Erythroblast (primary cell): ENCODE measurements at regions not wholly inside any gene's neighbourhood (a gene's known extent, or its start where the extent isn't known, plus 50 kb on each side); places are given as distances from the start of the nearest gene placed in this dataset.

ENCODE experiments used
- GATA1 ChIP-seq: IDR thresholded peaks from 2 replicates; pipeline ENCODE4 v1.6.1; 2011; ENCODE audit warnings: low read depth, mild to moderate bottlenecking, control low read depth, low read length, moderate library complexity
- POLR2A ChIP-seq: IDR thresholded peaks from 2 replicates; pipeline ENCODE4 v1.6.1; 2011; ENCODE audit warnings: mild to moderate bottlenecking, low read length

DNA sequence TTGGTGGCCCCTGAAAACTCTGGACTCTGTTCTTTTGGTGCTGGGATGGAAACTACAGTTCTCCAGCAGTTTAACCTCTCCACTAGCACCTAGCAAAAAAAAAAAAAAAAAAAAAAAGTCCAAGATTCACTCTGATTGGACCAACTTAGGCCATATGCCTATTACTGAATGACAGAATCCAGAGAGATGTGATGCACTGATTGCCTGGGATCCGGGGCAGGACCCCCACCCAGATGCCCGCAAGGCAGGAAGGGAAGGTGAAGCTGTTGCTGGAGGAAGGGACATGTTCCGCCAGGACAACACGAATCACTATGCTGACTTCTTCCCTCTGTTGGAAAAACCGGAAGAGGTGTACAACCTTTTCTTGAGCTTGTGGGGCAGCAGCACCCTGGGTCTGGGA lies 152.5 kb upstream of the ZNF536 start:
- no peak for TF ChIP-seq POLR2A
- TF ChIP-seq GATA1: no peak
